GM12878 (cell line): ENCODE measurements at regions not wholly inside any gene's neighbourhood (a gene's known extent, or its start where the extent isn't known, plus 50 kb on each side); places are given as distances from the start of the nearest gene placed in this dataset.

Source experiments
- ATAC-seq: fragments of 200-7000 bp; cut with Tn5 transposase; 3 replicates; pipeline ENCODE4 v1.9.1; 2020; ENCODE audit warnings: mild to moderate bottlenecking, moderate library complexity
- BruUV-seq: library from RNA; stranded (reverse); fragments of 400-500 nt; replicated peaks from 2 replicates; lab custom pipeline; 2021; lab: Mats Ljungman, UMichigan
- CTCF ChIA-PET: fragments of 300-600 bp; sonication (Branson Sonifier 250); formaldehyde crosslinking; extraction: SDS; loops from one replicate; lab custom pipeline; 2021; ENCODE audit warnings: inconsistent platforms; lab: Yijun Ruan, JAX
- POLR2A ChIA-PET: fragments of 350-600 bp; formaldehyde crosslinking; extraction: SDS; loops from one replicate; lab custom pipeline; 2021; ENCODE audit warnings: inconsistent platforms; lab: Charles Lee
- RAD21 ChIA-PET: fragments of 300-600 bp; sonication (Branson Sonifier 250); formaldehyde crosslinking; loops from one replicate; lab custom pipeline; 2023; ENCODE audit warnings: antibody characterized with exemption; ENCODE audit not compliant: unreplicated experiment; lab: Charles Lee
- SMC1A ChIA-PET: fragments of 300-600 bp; sonication (Branson Sonifier 250); formaldehyde crosslinking; loops from one replicate; lab custom pipeline; 2023; ENCODE audit not compliant: unreplicated experiment, uncharacterized antibody; lab: Charles Lee
- DNase-seq: peaks from one replicate; pipeline ENCODE4 v3.0.0-alpha.2; 2011; ENCODE audit warnings: low read depth, low spot score
- FAIRE-seq: peaks from 3 replicates; lab custom pipeline; 2011; peaks lifted over from hg19 to GRCh38; lab: Jason Lieb, UNC
- H2AFZ ChIP-seq: 2 replicates; pipeline ENCODE4 v1.6.0; 2011; ENCODE audit warnings: low read depth, low read length, control low read depth; ENCODE audit not compliant: control insufficient read depth
- H3K27ac ChIP-seq: 2 replicates; pipeline ENCODE4 v1.5.1; 2011; ENCODE audit warnings: control low read depth; ENCODE audit not compliant: control insufficient read depth, insufficient read depth
- H3K27me3 ChIP-seq, 2 experiments: replicated peaks in 1 of 2; 2 replicates each; pipeline versions ENCODE4 v1.6.0 to v1.6.1; 2011; ENCODE audit warnings: low read length in 1 of 2; ENCODE audit not compliant: control insufficient read depth in 2 of 2, insufficient read depth in 2 of 2
- H3K36me3 ChIP-seq, 2 experiments: 2 replicates each; pipeline ENCODE4 v1.5.1; 2011; ENCODE audit warnings: low read length in 1 of 2; ENCODE audit not compliant: control insufficient read depth in 2 of 2, insufficient read depth in 2 of 2
- H3K4me1 ChIP-seq: 2 replicates; pipeline ENCODE4 v1.6.1; 2011; ENCODE audit warnings: mild to moderate bottlenecking, low read length, moderate library complexity, mixed read lengths; ENCODE audit not compliant: control insufficient read depth, insufficient read depth
- H3K4me2 ChIP-seq: 2 replicates; pipeline ENCODE4 v1.6.0; 2011; ENCODE audit warnings: control low read depth; ENCODE audit not compliant: control insufficient read depth, insufficient read depth
- H3K4me3 ChIP-seq: fragments of 200-600 bp; sonication (generic); 2 replicates; pipeline ENCODE4 v1.5.1; 2016
- H3K79me2 ChIP-seq: 2 replicates; pipeline ENCODE4 v1.6.0; 2011; ENCODE audit warnings: low read length; ENCODE audit not compliant: control insufficient read depth, insufficient read depth
- H3K9ac ChIP-seq: 2 replicates; pipeline ENCODE4 v1.8.0; 2011; ENCODE audit warnings: low read length, control low read depth, mixed read lengths; ENCODE audit not compliant: control insufficient read depth, insufficient read depth
- H3K9me3 ChIP-seq: replicated peaks from 3 replicates; pipeline ENCODE4 v1.5.1; 2011; ENCODE audit warnings: mild to moderate bottlenecking, low read length; ENCODE audit not compliant: control insufficient read depth, insufficient read depth
- H4K20me1 ChIP-seq: 2 replicates; pipeline ENCODE4 v1.6.0; 2011; ENCODE audit not compliant: control insufficient read depth, insufficient read depth
- BCL3 ChIP-seq: IDR thresholded peaks from 2 replicates; pipeline ENCODE4 v1.6.1; 2011; ENCODE audit warnings: borderline replicate concordance, low read depth, mild to moderate bottlenecking, moderate library complexity, low read length; ENCODE audit not compliant: insufficient read depth, poor library complexity, severe bottlenecking
- BMI1 ChIP-seq: fragments of 450-650 bp; IDR thresholded peaks from 2 replicates; pipeline ENCODE4 v1.6.1; 2016; ENCODE audit warnings: mild to moderate bottlenecking, moderate library complexity, borderline replicate concordance
- CBFB ChIP-seq: IDR thresholded peaks from 2 replicates; pipeline ENCODE4 v1.6.1; 2016; ENCODE audit warnings: antibody characterized with exemption, low read depth
- CHD1 ChIP-seq: IDR thresholded peaks from 2 replicates; pipeline ENCODE4 v1.6.1; 2012; ENCODE audit warnings: low read depth, low read length, improper control_type of control experiment
- E2F4 ChIP-seq: IDR thresholded peaks from 2 replicates; pipeline ENCODE4 v1.6.1; 2012; ENCODE audit warnings: low read depth, low read length, improper control_type of control experiment
- ETV6 ChIP-seq, 2 experiments: fragments of 450-650 bp in 1 of 2; IDR thresholded peaks in 1 of 2; conservative IDR thresholded peaks in 1 of 2; 2 replicates each; pipeline ENCODE4 v1.6.1; 2014; ENCODE audit warnings: antibody characterized with exemption in 1 of 2, borderline replicate concordance in 1 of 2, low read depth in 1 of 2, mild to moderate bottlenecking in 1 of 2, moderate library complexity in 1 of 2
- FOXK2 ChIP-seq: fragments of 450-650 bp; IDR thresholded peaks from 2 replicates; pipeline ENCODE4 v1.6.1; 2017; ENCODE audit warnings: mild to moderate bottlenecking, moderate library complexity
- JUND ChIP-seq: IDR thresholded peaks from 2 replicates; pipeline ENCODE4 v1.6.1; 2012; ENCODE audit warnings: low read depth, mild to moderate bottlenecking, low read length, improper control_type of control experiment, moderate library complexity
- MYB ChIP-seq: fragments of 150-350 bp; IDR thresholded peaks from 2 replicates; pipeline ENCODE4 v1.6.1; 2014; ENCODE audit warnings: mild to moderate bottlenecking, low read depth, low read length, borderline replicate concordance
- NR2F1 ChIP-seq: fragments of 450-650 bp; conservative IDR thresholded peaks from 2 replicates; pipeline ENCODE4 v1.6.1; 2017; ENCODE audit warnings: mild to moderate bottlenecking
- PKNOX1 ChIP-seq: fragments of 450-650 bp; IDR thresholded peaks from 2 replicates; pipeline ENCODE4 v1.6.1; 2016; ENCODE audit warnings: mild to moderate bottlenecking
- POLR2A ChIP-seq: IDR thresholded peaks from 2 replicates; pipeline ENCODE4 v1.6.1; 2011; ENCODE audit warnings: low read depth, mild to moderate bottlenecking, low read length
- RAD51 ChIP-seq: fragments of 450-650 bp; IDR thresholded peaks from 2 replicates; pipeline ENCODE4 v1.6.1; 2016; ENCODE audit warnings: moderate library complexity, mild to moderate bottlenecking, inconsistent platforms
- RB1 ChIP-seq: fragments of 450-650 bp; formaldehyde crosslinking; IDR thresholded peaks from 2 replicates; pipeline ENCODE4 v1.6.1; 2017; ENCODE audit warnings: mild to moderate bottlenecking, borderline replicate concordance
- SUPT20H ChIP-seq: IDR thresholded peaks from 2 replicates; pipeline ENCODE4 v1.6.1; 2011; ENCODE audit warnings: low read depth, mild to moderate bottlenecking, low read length, moderate library complexity, borderline replicate concordance; ENCODE audit not compliant: control insufficient read depth
- TARDBP ChIP-seq: IDR thresholded peaks from 2 replicates; pipeline ENCODE4 v1.6.1; 2016; ENCODE audit warnings: borderline replicate concordance
- WGBS: methylation state at CpG from one replicate; pipeline ENCODE4 v1.1.6; 2016; ENCODE audit warnings: low lambda C conversion rate; ENCODE audit not compliant: insufficient replicate concordance, insufficient coverage; ENCODE audit errors: missing lambda C conversion rate; 5-methylcytosine and 5-hydroxymethylcytosine counted together
- in situ Hi-C: fragments of 300-500 bp; cut with MboI; formaldehyde crosslinking; loops from 9 replicates; pipeline ENCODE4 v1.14.3; 2018; ENCODE audit warnings: mixed read lengths
- intact Hi-C: fragments of 100-400 bp; cut with micrococcal nuclease; formaldehyde crosslinking; loops from one replicate; pipeline ENCODE4 v1.14.2; 2022; ENCODE audit not compliant: unreplicated experiment

- RAD21 ChIA-PET, result no interaction called here
Measured at GRCh38 chr20:51281521-51281920, 258.6 kb upstream of the KCNG1 start.

GRCh38 chr20:51280047-51280446 lies 257.1 kb upstream of the KCNG1 start:
- POLR2A ChIA-PET, result no interaction called here
- Histone ChIP-seq H4K20me1 (no peaks in the 10 kb centered on the region), H3K9me3 (no peaks in the 10 kb centered on the region), H3K4me2 (no peak overlapping the region)
- no peak for ATAC-seq
- TF ChIP-seq NR2F1 (no peak), POLR2A (no peak), MYB (no peak), JUND (no peak), RB1 (no peak), RAD51 (no peak), TARDBP (no peak), CHD1 (no peak), PKNOX1 (no peak), SUPT20H (no peak), BMI1 (no peak), BCL3 (no peak), CBFB (no peak)
- TF ChIP-seq, all 136 proteins: peak for 0
- no TSS peak for BruUV-seq
- H3K4me3 ChIP-seq, result no peak overlapping the region
- no peak for FAIRE-seq
- H2AFZ ChIP-seq, result no peak overlapping the region
- intact Hi-C loops (no loop called here), in situ Hi-C loops (no loop called here)
- H3K9ac ChIP-seq, result no peak overlapping the region
- ChIA-PET CTCF (interaction anchor here (0.6 kb wide), 1 partner anchor 25 kb away, joined by 4 read pairs; no protein-coding TSS in a partner anchor), RAD21 (no interaction called here), SMC1A (no interaction called here)
- H3K27me3 ChIP-seq, result no peaks in the 10 kb centered on the region; a peak in 1 of 4 replicates
- H3K36me3 ChIP-seq, result no peaks in the 10 kb centered on the region
- no peaks in the 10 kb centered on the region for H3K4me1 ChIP-seq
- no peak overlapping the region for H3K27ac ChIP-seq
- DNase-seq, result no peak
- 19% methylated on average over 6 of the region's 6 CpGs for WGBS
- no peaks in the 10 kb centered on the region for H3K79me2 ChIP-seq

More at GRCh38 chr20:51281521-51281920, 258.6 kb upstream of the KCNG1 start:
- WGBS, result 5% methylated on average over 5 of the region's 5 CpGs
- ChIA-PET CTCF (no interaction called here), SMC1A (no interaction called here), POLR2A (no interaction called here)
- Histone ChIP-seq H4K20me1 (no peaks in the 10 kb centered on the region), H3K27me3 (peaks cover 0 to 2% of the 10 kb centered on the region in 2 experiments; a peak in 1 of 4 replicates), H3K79me2 (no peaks in the 10 kb centered on the region), H3K36me3 (no peaks in the 10 kb centered on the region), H3K4me3 (no peak overlapping the region), H2AFZ (no peak overlapping the region), H3K27ac (no peak overlapping the region), H3K9me3 (no peaks in the 10 kb centered on the region), H3K4me1 (no peaks in the 10 kb centered on the region), H3K9ac (no peak overlapping the region), H3K4me2 (no peak overlapping the region)
- BruUV-seq, result no TSS peak
- TF ChIP-seq ETV6 (conservative IDR thresholded peaks at IDR 0.05 in 1 of 2, IDR thresholded peaks at IDR 0.05 in 1 of 2; ENCODE audit: borderline replicate concordance in 1 of 2, low read depth in 1 of 2) (no peak), E2F4 (no peak), FOXK2 (no peak)
- DNase-seq (no peak), ATAC-seq (no peak), FAIRE-seq (no peak)
- in situ Hi-C loops, result no loop called here
- intact Hi-C loops, result no loop called here
